ENCODE measurements at regions not wholly inside any gene's neighbourhood (a gene's known extent, or its start where the extent isn't known, plus 50 kb on each side); places are given as distances from the start of the nearest gene placed in this dataset.
"Not testable (repeated sequence)": the region's sequence is repeated elsewhere in the genome, so short reads cannot be mapped to it uniquely, and the experiment has no call there.

GRCh38 chr5:36393656-36394428 lies 92.1 kb upstream of the RANBP3L start:
- H3K9me3 ChIP-seq (ENCODE audit: low read length): no peaks in the 10 kb centered on the region
- H3K4me3 ChIP-seq (ENCODE audit: low read length): no peak overlapping the region
- no peak overlapping the region for H2AFZ ChIP-seq (ENCODE audit: low read depth, low read length)
- no peaks in the 10 kb centered on the region for H3K27me3 ChIP-seq (ENCODE audit: insufficient read depth, low read length)
- no peaks in the 10 kb centered on the region for H3K36me3 ChIP-seq (ENCODE audit: insufficient read depth, low read length)
- no peaks in the 10 kb centered on the region for H3K4me1 ChIP-seq (ENCODE audit: insufficient read depth, low read length)

DNA sequence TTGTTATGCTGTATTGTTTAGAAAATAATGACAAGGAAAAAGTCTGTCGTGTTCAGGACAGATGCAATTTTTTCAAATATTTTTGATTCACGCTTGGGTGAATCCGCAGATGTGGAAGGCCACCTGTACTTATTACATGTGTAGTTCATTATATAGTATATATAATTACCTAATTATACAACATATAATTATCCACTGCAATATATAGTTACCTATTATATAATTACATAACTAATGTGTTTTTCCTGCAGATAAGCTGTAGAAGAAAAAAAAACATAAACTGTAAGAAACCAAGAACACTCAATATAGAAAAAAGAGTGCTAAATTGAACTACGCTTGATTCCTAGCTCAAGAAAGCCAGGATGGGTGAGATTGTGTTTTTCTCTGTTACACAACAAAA lies 93.6 kb upstream of the RANBP3L start:
- no peaks in the 10 kb centered on the region for H3K4me1 ChIP-seq (ENCODE audit: insufficient read depth, low read length)
- H2AFZ ChIP-seq (ENCODE audit: low read depth, low read length): no peak overlapping the region
- H3K36me3 ChIP-seq (ENCODE audit: insufficient read depth, low read length): no peaks in the 10 kb centered on the region
- no peak overlapping the region for H3K4me3 ChIP-seq (ENCODE audit: low read length)
- no peaks in the 10 kb centered on the region for H3K27me3 ChIP-seq (ENCODE audit: insufficient read depth, low read length)
- no peaks in the 10 kb centered on the region for H3K9me3 ChIP-seq (ENCODE audit: low read length)

GRCh38 chr5:36395947-36396346 lies 94.2 kb upstream of the RANBP3L start:
- not testable (repeated sequence) for H2AFZ ChIP-seq (ENCODE audit: low read depth, low read length); H3K36me3 ChIP-seq (ENCODE audit: insufficient read depth, low read length); H3K4me3 ChIP-seq (ENCODE audit: low read length); H3K4me1 ChIP-seq (ENCODE audit: insufficient read depth, low read length); H3K9me3 ChIP-seq (ENCODE audit: low read length); H3K27me3 ChIP-seq (ENCODE audit: insufficient read depth, low read length)

DNA sequence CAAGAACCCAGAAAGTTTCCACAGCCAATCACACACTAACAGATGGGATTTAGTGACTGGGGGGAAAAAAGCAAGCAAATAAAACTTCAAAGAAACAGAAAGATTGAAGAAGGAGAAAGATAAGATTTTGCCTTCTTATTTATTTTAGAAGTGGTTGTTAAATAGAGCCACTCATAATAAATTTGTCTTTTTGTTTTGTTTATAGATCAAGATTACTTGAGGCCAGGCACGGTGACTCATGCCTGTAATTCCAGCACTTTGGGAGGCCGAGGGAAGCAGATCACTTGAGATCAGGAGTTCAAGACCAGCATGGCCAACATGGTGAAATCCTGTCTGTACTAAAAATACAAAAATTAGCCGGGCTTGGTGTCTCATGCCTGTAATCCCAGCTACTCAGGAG lies 94.9 kb upstream of the RANBP3L start:
- no peaks in the 10 kb centered on the region for H3K36me3 ChIP-seq (ENCODE audit: insufficient read depth, low read length)
- no peak overlapping the region for H2AFZ ChIP-seq (ENCODE audit: low read depth, low read length)
- no peaks in the 10 kb centered on the region for H3K27me3 ChIP-seq (ENCODE audit: insufficient read depth, low read length)
- no peaks in the 10 kb centered on the region for H3K9me3 ChIP-seq (ENCODE audit: low read length)
- no peaks in the 10 kb centered on the region for H3K4me1 ChIP-seq (ENCODE audit: insufficient read depth, low read length)
- H3K4me3 ChIP-seq (ENCODE audit: low read length): no peak overlapping the region

- Histone ChIP-seq H3K9me3 (ENCODE audit: low read length) (no peaks in the 10 kb centered on the region), H2AFZ (ENCODE audit: low read depth, low read length) (no peak overlapping the region), H3K4me3 (ENCODE audit: low read length) (no peak overlapping the region), H3K4me1 (ENCODE audit: insufficient read depth, low read length) (no peaks in the 10 kb centered on the region), H3K36me3 (ENCODE audit: insufficient read depth, low read length) (no peaks in the 10 kb centered on the region), H3K27me3 (ENCODE audit: insufficient read depth, low read length) (no peaks in the 10 kb centered on the region)
Measured at GRCh38 chr5:36397901-36398536, 96.3 kb upstream of the RANBP3L start.

DNA sequence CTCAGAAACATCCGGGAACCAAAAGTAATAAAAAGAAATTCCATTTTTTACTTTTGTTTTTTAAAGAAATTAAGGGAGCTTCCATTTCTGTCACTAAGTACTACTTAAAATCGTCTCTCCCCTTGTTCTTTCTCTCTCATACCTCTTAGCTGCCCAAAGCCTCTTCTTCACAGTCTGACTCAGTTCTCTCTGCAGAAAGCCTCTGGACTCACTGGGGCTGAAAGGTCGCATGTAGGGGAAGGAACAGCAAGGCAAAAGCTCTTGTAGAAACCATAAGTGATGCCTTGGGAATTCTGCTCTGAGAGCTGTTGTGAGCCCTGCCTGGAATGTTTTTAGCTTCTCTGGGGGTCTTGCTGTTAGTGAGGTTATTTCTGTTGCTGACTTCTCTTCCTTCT lies 100.8 kb upstream of the RANBP3L start:
- no peaks in the 10 kb centered on the region for H3K27me3 ChIP-seq (ENCODE audit: insufficient read depth, low read length)
- no peaks in the 10 kb centered on the region for H3K4me1 ChIP-seq (ENCODE audit: insufficient read depth, low read length)
- H3K9me3 ChIP-seq (ENCODE audit: low read length): no peaks in the 10 kb centered on the region
- no peak overlapping the region for H2AFZ ChIP-seq (ENCODE audit: low read depth, low read length)
- no peaks in the 10 kb centered on the region for H3K36me3 ChIP-seq (ENCODE audit: insufficient read depth, low read length)
- no peak overlapping the region for H3K4me3 ChIP-seq (ENCODE audit: low read length)

- H2AFZ ChIP-seq (ENCODE audit: low read depth, low read length): no peak overlapping the region
- H3K36me3 ChIP-seq (ENCODE audit: insufficient read depth, low read length): no peaks in the 10 kb centered on the region
- no peaks in the 10 kb centered on the region for H3K27me3 ChIP-seq (ENCODE audit: insufficient read depth, low read length)
- no peak overlapping the region for H3K4me3 ChIP-seq (ENCODE audit: low read length)
- no peaks in the 10 kb centered on the region for H3K4me1 ChIP-seq (ENCODE audit: insufficient read depth, low read length)
- H3K9me3 ChIP-seq (ENCODE audit: low read length): no peaks in the 10 kb centered on the region
Measured at GRCh38 chr5:36403632-36404311, 102.1 kb upstream of the RANBP3L start.

- Histone ChIP-seq H3K27me3 (ENCODE audit: insufficient read depth, low read length) (no peaks in the 10 kb centered on the region), H3K4me3 (ENCODE audit: low read length) (no peak overlapping the region), H2AFZ (ENCODE audit: low read depth, low read length) (no peak overlapping the region), H3K4me1 (ENCODE audit: insufficient read depth, low read length) (no peaks in the 10 kb centered on the region), H3K9me3 (ENCODE audit: low read length) (no peaks in the 10 kb centered on the region), H3K36me3 (ENCODE audit: insufficient read depth, low read length) (no peaks in the 10 kb centered on the region)
Measured at GRCh38 chr5:36406023-36406422, 104.3 kb upstream of the RANBP3L start.

- H3K4me1 ChIP-seq (ENCODE audit: insufficient read depth, low read length): no peaks in the 10 kb centered on the region
- no peaks in the 10 kb centered on the region for H3K27me3 ChIP-seq (ENCODE audit: insufficient read depth, low read length)
- no peak overlapping the region for H2AFZ ChIP-seq (ENCODE audit: low read depth, low read length)
- no peaks in the 10 kb centered on the region for H3K9me3 ChIP-seq (ENCODE audit: low read length)
- no peaks in the 10 kb centered on the region for H3K36me3 ChIP-seq (ENCODE audit: insufficient read depth, low read length)
- no peak overlapping the region for H3K4me3 ChIP-seq (ENCODE audit: low read length)
Measured at GRCh38 chr5:36407396-36407795, 105.7 kb upstream of the RANBP3L start.

DNA sequence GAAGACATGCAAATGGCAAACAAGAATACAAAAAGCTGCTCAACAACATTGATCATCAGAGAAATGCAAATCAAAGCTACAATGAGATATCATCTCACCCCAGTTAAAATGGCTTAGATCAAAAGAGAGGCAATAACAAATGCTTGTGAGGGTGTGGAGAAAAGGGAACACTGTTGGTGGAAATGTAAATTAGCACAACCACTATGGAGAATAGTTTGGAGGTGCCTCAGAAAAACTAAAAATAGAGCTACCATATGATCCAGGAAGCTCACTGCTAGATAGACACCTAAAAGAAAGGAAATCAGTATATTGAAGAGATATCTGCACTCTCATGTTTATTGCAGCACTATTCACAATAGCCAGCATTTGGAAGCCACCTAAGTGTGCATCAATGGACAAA lies 108.0 kb upstream of the RANBP3L start:
- H3K36me3 ChIP-seq (ENCODE audit: insufficient read depth, low read length): not testable (repeated sequence)

DNA sequence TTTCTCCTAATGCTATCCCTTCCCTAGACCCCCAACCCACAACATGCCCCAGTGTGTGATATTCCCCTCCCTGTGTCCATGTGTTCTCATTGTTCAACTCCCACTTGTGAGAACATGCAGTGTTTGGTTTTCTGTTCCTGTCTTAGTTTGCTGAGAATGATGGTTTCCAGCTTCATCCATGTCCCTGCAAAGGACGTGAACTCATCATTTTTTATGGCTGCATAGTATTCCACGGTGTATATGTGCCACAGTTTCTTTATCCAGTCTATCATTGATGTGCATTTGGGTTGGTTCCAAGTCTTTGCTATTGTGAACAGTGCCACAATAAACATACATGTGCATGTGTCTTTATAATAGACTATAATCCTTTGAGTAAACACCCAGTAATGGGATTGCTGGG lies 109.0 kb upstream of the RANBP3L start:
- H3K27me3 ChIP-seq (ENCODE audit: insufficient read depth, low read length); H2AFZ ChIP-seq (ENCODE audit: low read depth, low read length); H3K4me3 ChIP-seq (ENCODE audit: low read length); H3K9me3 ChIP-seq (ENCODE audit: low read length); H3K36me3 ChIP-seq (ENCODE audit: insufficient read depth, low read length); H3K4me1 ChIP-seq (ENCODE audit: insufficient read depth, low read length): not testable (repeated sequence)

More for the DNA sequence above, 108.0 kb upstream of the RANBP3L start:
- H3K4me3 ChIP-seq (ENCODE audit: low read length); H3K27me3 ChIP-seq (ENCODE audit: insufficient read depth, low read length); H2AFZ ChIP-seq (ENCODE audit: low read depth, low read length); H3K9me3 ChIP-seq (ENCODE audit: low read length); H3K4me1 ChIP-seq (ENCODE audit: insufficient read depth, low read length): not testable (repeated sequence)

- no peaks in the 10 kb centered on the region for H3K9me3 ChIP-seq (ENCODE audit: low read length)
- no peak overlapping the region for H2AFZ ChIP-seq (ENCODE audit: low read depth, low read length)
- H3K36me3 ChIP-seq (ENCODE audit: insufficient read depth, low read length): no peaks in the 10 kb centered on the region
- no peak overlapping the region for H3K4me3 ChIP-seq (ENCODE audit: low read length)
- no peaks in the 10 kb centered on the region for H3K4me1 ChIP-seq (ENCODE audit: insufficient read depth, low read length)
- H3K27me3 ChIP-seq (ENCODE audit: insufficient read depth, low read length): peaks cover 4% of the 10 kb centered on the region
Measured at GRCh38 chr5:36414869-36415282, 113.2 kb upstream of the RANBP3L start.

GRCh38 chr5:36416605-36417004 lies 114.9 kb upstream of the RANBP3L start:
- Histone ChIP-seq H3K4me1 (ENCODE audit: insufficient read depth, low read length) (no peaks in the 10 kb centered on the region), H3K27me3 (ENCODE audit: insufficient read depth, low read length) (peaks cover 4% of the 10 kb centered on the region), H3K36me3 (ENCODE audit: insufficient read depth, low read length) (no peaks in the 10 kb centered on the region), H3K9me3 (ENCODE audit: low read length) (no peaks in the 10 kb centered on the region), H3K4me3 (ENCODE audit: low read length) (no peak overlapping the region), H2AFZ (ENCODE audit: low read depth, low read length) (no peak overlapping the region)
